IMR-90 (cell line): ENCODE measurements at regions not wholly inside any gene's neighbourhood (a gene's known extent, or its start where the extent isn't known, plus 50 kb on each side); places are given as distances from the start of the nearest gene placed in this dataset.

Source experiments
- ATAC-seq: fragments of 200-7000 bp; cut with Tn5 transposase; 2 replicates; pipeline ENCODE4 v1.9.1; 2020; ENCODE audit warnings: low read depth, mild to moderate bottlenecking, moderate library complexity
- BruUV-seq: library from RNA; stranded (reverse); fragments of 400-500 nt; replicated peaks from 2 replicates; lab custom pipeline; 2021; lab: Mats Ljungman, UMichigan
- CTCF ChIA-PET: fragments of 300-600 bp; formaldehyde crosslinking; extraction: SDS; loops from one replicate; lab custom pipeline; 2021; ENCODE audit warnings: antibody characterized with exemption; lab: Yijun Ruan, JAX
- POLR2A ChIA-PET: fragments of 300-600 bp; sonication (Branson Sonifier 250); formaldehyde crosslinking; loops from one replicate; lab custom pipeline; 2022; ENCODE audit warnings: antibody characterized with exemption; ENCODE audit not compliant: unreplicated experiment; lab: Charles Lee
- DNase-seq: peaks from one replicate; pipeline ENCODE4 v3.0.0; 2013
- H2AFZ ChIP-seq: replicated peaks from 2 replicates; pipeline ENCODE3; 2013; ENCODE audit warnings: low read length, mild to moderate bottlenecking; ENCODE audit not compliant: poor library complexity
- H2AK5ac ChIP-seq: 2 replicates; pipeline ENCODE4 v1.6.1; 2013; ENCODE audit warnings: low read depth, low read length, inconsistent platforms
- H2AK9ac ChIP-seq: replicated peaks from 2 replicates; pipeline ENCODE3; 2013; ENCODE audit warnings: mild to moderate bottlenecking, low read depth, low read length, moderate library complexity; ENCODE audit not compliant: poor library complexity
- H2BK120ac ChIP-seq: 2 replicates; pipeline ENCODE4 v1.6.1; 2013; ENCODE audit warnings: low read depth, low read length, inconsistent platforms
- H2BK15ac ChIP-seq: 3 replicates; pipeline ENCODE4 v1.6.1; 2013; ENCODE audit warnings: low read depth, low read length, inconsistent platforms
- H2BK20ac ChIP-seq: 2 replicates; pipeline ENCODE4 v1.6.1; 2013; ENCODE audit warnings: low read depth, mild to moderate bottlenecking, inconsistent platforms, low read length, moderate library complexity
- H2BK5ac ChIP-seq: 2 replicates; pipeline ENCODE4 v1.6.1; 2013; ENCODE audit warnings: mild to moderate bottlenecking, low read depth, low read length, inconsistent platforms; ENCODE audit not compliant: poor library complexity, severe bottlenecking
- H3K14ac ChIP-seq: replicated peaks from 2 replicates; pipeline ENCODE4 v1.6.1; 2013; ENCODE audit warnings: low read depth, low read length, inconsistent platforms
- H3K18ac ChIP-seq: 2 replicates; pipeline ENCODE4 v1.6.1; 2013; ENCODE audit warnings: low read depth, low read length, control low read depth
- H3K23ac ChIP-seq: 2 replicates; pipeline ENCODE4 v1.6.1; 2013; ENCODE audit warnings: low read depth, low read length, inconsistent platforms
- H3K27ac ChIP-seq: 2 replicates; pipeline ENCODE4 v1.5.1; 2013; ENCODE audit warnings: mild to moderate bottlenecking, control low read depth, low read length; ENCODE audit not compliant: insufficient read depth
- H3K27me3 ChIP-seq: 2 replicates; pipeline ENCODE4 v1.6.1; 2013; ENCODE audit warnings: low read length; ENCODE audit not compliant: control insufficient read depth, insufficient read depth
- H3K36me3 ChIP-seq: 2 replicates; pipeline ENCODE4 v1.6.1; 2013; ENCODE audit warnings: low read length, mixed read lengths; ENCODE audit not compliant: control insufficient read depth, insufficient read depth
- H3K4ac ChIP-seq: 2 replicates; pipeline ENCODE4 v1.6.1; 2013; ENCODE audit warnings: low read depth, low read length, inconsistent platforms
- H3K4me1 ChIP-seq: 2 replicates; pipeline ENCODE4 v1.6.1; 2013; ENCODE audit warnings: low read length, mixed read lengths; ENCODE audit not compliant: control insufficient read depth, insufficient read depth
- H3K4me2 ChIP-seq: 2 replicates; pipeline ENCODE4 v1.6.1; 2013; ENCODE audit warnings: low read depth, mild to moderate bottlenecking, control low read depth, low read length, moderate library complexity
- H3K4me3 ChIP-seq: 2 replicates; pipeline ENCODE4 v1.5.1; 2013; ENCODE audit warnings: low read depth, mild to moderate bottlenecking, control low read depth, low read length, moderate library complexity; ENCODE audit not compliant: insufficient read depth
- H3K56ac ChIP-seq: 2 replicates; pipeline ENCODE4 v1.6.1; 2013; ENCODE audit warnings: low read length, inconsistent platforms; ENCODE audit not compliant: insufficient read depth; ENCODE audit errors: extremely low read depth
- H3K79me1 ChIP-seq, 2 experiments: 2 replicates each; pipeline ENCODE4 v1.6.1; 2013; ENCODE audit warnings: low read length in 2 of 2, inconsistent platforms in 1 of 2, low read depth in 1 of 2
- H3K9ac ChIP-seq: 2 replicates; pipeline ENCODE4 v1.6.1; 2013; ENCODE audit warnings: low read depth, low read length, control low read depth
- H3K9me1 ChIP-seq: 2 replicates; pipeline ENCODE4 v1.6.1; 2013; ENCODE audit warnings: low read length, inconsistent platforms; ENCODE audit not compliant: insufficient read depth
- H3K9me3 ChIP-seq: 2 replicates; pipeline ENCODE4 v1.6.1; 2013; ENCODE audit warnings: low read length; ENCODE audit not compliant: control insufficient read depth, insufficient read depth
- H4K20me1 ChIP-seq: 2 replicates; pipeline ENCODE4 v1.6.1; 2013; ENCODE audit warnings: low read length, inconsistent platforms; ENCODE audit not compliant: insufficient read depth
- H4K5ac ChIP-seq: 2 replicates; pipeline ENCODE4 v1.6.1; 2013; ENCODE audit warnings: mild to moderate bottlenecking, low read depth, low read length, control low read depth
- H4K8ac ChIP-seq, 2 experiments: 2 replicates each; pipeline ENCODE4 v1.6.1; 2013; ENCODE audit warnings: low read depth in 2 of 2, low read length in 2 of 2, control low read depth in 1 of 2, inconsistent platforms in 1 of 2
- H4K91ac ChIP-seq: 2 replicates; pipeline ENCODE4 v1.6.1; 2013; ENCODE audit warnings: low read depth, low read length, inconsistent platforms; ENCODE audit not compliant: insufficient read depth
- BHLHE40 ChIP-seq: fragments of 150-350 bp; IDR thresholded peaks from 2 replicates; pipeline ENCODE4 v1.6.1; 2016; ENCODE audit warnings: mild to moderate bottlenecking, low read depth, low read length
- CEBPB ChIP-seq: IDR thresholded peaks from 2 replicates; pipeline ENCODE4 v1.6.1; 2012; ENCODE audit warnings: low read depth, low read length, improper control_type of control experiment
- CHD1 ChIP-seq: IDR thresholded peaks from 2 replicates; pipeline ENCODE4 v1.6.1; 2012; ENCODE audit warnings: low read depth, low read length, improper control_type of control experiment
- FOS ChIP-seq: fragments of 150-350 bp; IDR thresholded peaks from 2 replicates; pipeline ENCODE4 v1.6.1; 2016; ENCODE audit warnings: low read depth, low read length
- MAZ ChIP-seq: IDR thresholded peaks from 2 replicates; pipeline ENCODE4 v1.6.1; 2012; ENCODE audit warnings: low read depth, mild to moderate bottlenecking, low read length, improper control_type of control experiment, moderate library complexity, borderline replicate concordance
- NFE2L2 ChIP-seq: fragments of 150-350 bp; IDR thresholded peaks from 2 replicates; pipeline ENCODE4 v1.6.1; 2016; ENCODE audit warnings: low read depth, mild to moderate bottlenecking, low read length
- RAD21 ChIP-seq: IDR thresholded peaks from 2 replicates; pipeline ENCODE4 v1.6.1; 2012; ENCODE audit warnings: low read length, improper control_type of control experiment
- SMC3 ChIP-seq: fragments of 150-350 bp; IDR thresholded peaks from 2 replicates; pipeline ENCODE4 v1.6.1; 2016; ENCODE audit warnings: low read depth, mild to moderate bottlenecking, antibody characterized with exemption, low read length, moderate library complexity
- WGBS, 2 experiments: methylation state at CpG; one replicate each; pipeline versions ENCODE4 v1.1.5 to v1.1.7; 2013; ENCODE audit warnings: missing lambda C conversion rate in 2 of 2; ENCODE audit not compliant: insufficient read length in 1 of 2; ENCODE audit errors: extremely low coverage in 2 of 2; 5-methylcytosine and 5-hydroxymethylcytosine counted together
- dilution Hi-C: fragments of 300-500 bp; cut with HindIII; formaldehyde crosslinking; loops from one replicate; pipeline ENCODE4 v1.14.3; 2018; ENCODE audit warnings: low sequenced_read_pairs; ENCODE audit not compliant: unreplicated experiment
- in situ Hi-C: fragments of 300-500 bp; cut with MboI; formaldehyde crosslinking; loops from 3 replicates; pipeline ENCODE4 v1.14.3; 2019; ENCODE audit warnings: low sequenced_read_pairs, inconsistent platforms, mixed read lengths
- intact Hi-C: fragments of 100-400 bp; cut with micrococcal nuclease; formaldehyde crosslinking; loops from 2 replicates; pipeline ENCODE4 v1.10.0; 2022
- TF ChIP-seq, protein P1 (sequence below): fragments of 150-350 bp; IDR thresholded peaks from 2 replicates; pipeline ENCODE4 v1.6.1; 2016; ENCODE audit warnings: low read depth, mild to moderate bottlenecking, low read length, moderate library complexity, borderline replicate concordance
- TF ChIP-seq, protein P2 (sequence below): conservative IDR thresholded peaks from 2 replicates; pipeline ENCODE4 v1.5.1; 2012; ENCODE audit warnings: mild to moderate bottlenecking, low read depth, low read length, improper control_type of control experiment

DNA sequence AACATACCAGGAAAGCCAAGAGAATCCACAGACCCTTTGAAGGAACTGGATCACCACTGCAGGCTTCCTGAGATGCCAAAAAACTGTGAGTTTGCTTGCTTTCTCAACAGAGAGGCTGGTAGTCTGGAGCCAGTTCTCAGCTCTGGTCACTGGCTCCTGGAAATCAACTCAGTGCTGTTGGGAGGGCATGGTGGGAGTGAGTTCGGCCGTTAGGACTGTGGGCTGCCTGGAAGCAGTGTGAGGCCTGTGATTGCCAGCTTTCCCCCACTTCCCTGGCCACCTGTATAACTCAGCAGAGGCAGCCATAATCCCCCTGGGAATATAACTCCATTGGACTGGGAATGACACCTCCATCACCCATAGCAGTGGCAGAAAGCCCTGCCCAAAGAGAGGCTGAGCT is 122.0 kb upstream of the FSTL5 start:
- H3K9ac ChIP-seq = no peak overlapping the region
- no peak for DNase-seq
- H3K9me1 ChIP-seq = no peaks in the 10 kb centered on the region
- CTCF ChIA-PET = no interaction called here
- WGBS, 2 experiments = no CpG with 5 or more reads among the region's 2 CpGs
- TF ChIP-seq SMC3 (no peak), RAD21 (no peak), CEBPB (no peak), FOS (no peak), CHD1 (no peak), NFE2L2 (no peak), MAZ (no peak), BHLHE40 (no peak)
- TF ChIP-seq, protein P1, sequence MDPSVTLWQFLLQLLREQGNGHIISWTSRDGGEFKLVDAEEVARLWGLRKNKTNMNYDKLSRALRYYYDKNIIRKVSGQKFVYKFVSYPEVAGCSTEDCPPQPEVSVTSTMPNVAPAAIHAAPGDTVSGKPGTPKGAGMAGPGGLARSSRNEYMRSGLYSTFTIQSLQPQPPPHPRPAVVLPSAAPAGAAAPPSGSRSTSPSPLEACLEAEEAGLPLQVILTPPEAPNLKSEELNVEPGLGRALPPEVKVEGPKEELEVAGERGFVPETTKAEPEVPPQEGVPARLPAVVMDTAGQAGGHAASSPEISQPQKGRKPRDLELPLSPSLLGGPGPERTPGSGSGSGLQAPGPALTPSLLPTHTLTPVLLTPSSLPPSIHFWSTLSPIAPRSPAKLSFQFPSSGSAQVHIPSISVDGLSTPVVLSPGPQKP = no peak
- TF ChIP-seq, protein P2, sequence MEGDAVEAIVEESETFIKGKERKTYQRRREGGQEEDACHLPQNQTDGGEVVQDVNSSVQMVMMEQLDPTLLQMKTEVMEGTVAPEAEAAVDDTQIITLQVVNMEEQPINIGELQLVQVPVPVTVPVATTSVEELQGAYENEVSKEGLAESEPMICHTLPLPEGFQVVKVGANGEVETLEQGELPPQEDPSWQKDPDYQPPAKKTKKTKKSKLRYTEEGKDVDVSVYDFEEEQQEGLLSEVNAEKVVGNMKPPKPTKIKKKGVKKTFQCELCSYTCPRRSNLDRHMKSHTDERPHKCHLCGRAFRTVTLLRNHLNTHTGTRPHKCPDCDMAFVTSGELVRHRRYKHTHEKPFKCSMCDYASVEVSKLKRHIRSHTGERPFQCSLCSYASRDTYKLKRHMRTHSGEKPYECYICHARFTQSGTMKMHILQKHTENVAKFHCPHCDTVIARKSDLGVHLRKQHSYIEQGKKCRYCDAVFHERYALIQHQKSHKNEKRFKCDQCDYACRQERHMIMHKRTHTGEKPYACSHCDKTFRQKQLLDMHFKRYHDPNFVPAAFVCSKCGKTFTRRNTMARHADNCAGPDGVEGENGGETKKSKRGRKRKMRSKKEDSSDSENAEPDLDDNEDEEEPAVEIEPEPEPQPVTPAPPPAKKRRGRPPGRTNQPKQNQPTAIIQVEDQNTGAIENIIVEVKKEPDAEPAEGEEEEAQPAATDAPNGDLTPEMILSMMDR = no peak
- BruUV-seq = no TSS peak
- no peak overlapping the region for H3K4me3 ChIP-seq
- H2BK120ac ChIP-seq = no peak overlapping the region
- intact Hi-C loops = no loop called here
- H3K23ac ChIP-seq = no peak overlapping the region
- no peak overlapping the region for H2BK5ac ChIP-seq
- H3K4me2 ChIP-seq = no peak overlapping the region
- H3K79me1 ChIP-seq = no peaks in the 10 kb centered on the region
- no peak overlapping the region for H3K18ac ChIP-seq
- H3K4ac ChIP-seq = no peak overlapping the region
- H4K8ac ChIP-seq = no peak overlapping the region
- POLR2A ChIA-PET = no interaction called here
- dilution Hi-C loops = no loop called here
- H3K27me3 ChIP-seq = no peaks in the 10 kb centered on the region
- no peak overlapping the region for H2AFZ ChIP-seq
- H4K91ac ChIP-seq = no peak overlapping the region
- H3K9me3 ChIP-seq = peaks cover 4% of the 10 kb centered on the region
- no peak overlapping the region for H2AK9ac ChIP-seq
- no peak overlapping the region for H3K27ac ChIP-seq
- H3K4me1 ChIP-seq = no peaks in the 10 kb centered on the region
- in situ Hi-C loops = no loop called here
- no peak overlapping the region for H2BK15ac ChIP-seq
- no peak overlapping the region for H3K56ac ChIP-seq
- no peak for ATAC-seq
- H4K5ac ChIP-seq = no peak overlapping the region
- H3K14ac ChIP-seq = no peak overlapping the region
- H3K36me3 ChIP-seq = no peaks in the 10 kb centered on the region
- H4K20me1 ChIP-seq = no peaks in the 10 kb centered on the region
- no peak overlapping the region for H2AK5ac ChIP-seq
- H2BK20ac ChIP-seq = no peak overlapping the region
